ENCODE measurements at regions not wholly inside any gene's neighbourhood (a gene's known extent, or its start where the extent isn't known, plus 50 kb on each side); places are given as distances from the start of the nearest gene placed in this dataset.

DNA sequence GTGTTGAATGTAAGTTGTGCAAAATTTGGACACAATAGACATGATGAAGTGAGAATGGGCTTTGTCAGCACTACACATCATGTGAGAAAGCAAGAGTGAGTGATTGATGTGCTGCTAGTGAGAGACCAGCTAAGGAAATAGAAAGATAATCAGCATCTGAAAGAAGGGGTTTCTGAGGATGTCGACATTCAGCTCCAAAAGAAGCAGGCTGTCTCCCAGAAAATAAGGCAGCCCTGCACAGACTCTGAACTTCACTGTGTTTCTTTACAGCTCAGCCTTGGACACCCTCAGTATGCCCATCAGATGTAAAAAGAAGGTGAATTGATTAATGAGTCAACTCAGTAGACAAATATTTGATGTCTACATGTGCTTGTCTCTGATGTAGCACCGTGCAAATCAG lies 80.8 kb upstream of the ADCY2 start:
- POLR2A ChIA-PET, result no interaction called here
- H3K9me3 ChIP-seq (ENCODE audit: control insufficient read depth, insufficient read depth, low read length), result peaks cover 19% of the 10 kb centered on the region
- CTCF ChIA-PET, result no interaction called here
- H3K27me3 ChIP-seq (ENCODE audit: control insufficient read depth, insufficient read depth, low read length), result no peaks in the 10 kb centered on the region
- H3K4me3 ChIP-seq (ENCODE audit: low read depth, low read length), result no peak overlapping the region
- TF ChIP-seq, protein P1, sequence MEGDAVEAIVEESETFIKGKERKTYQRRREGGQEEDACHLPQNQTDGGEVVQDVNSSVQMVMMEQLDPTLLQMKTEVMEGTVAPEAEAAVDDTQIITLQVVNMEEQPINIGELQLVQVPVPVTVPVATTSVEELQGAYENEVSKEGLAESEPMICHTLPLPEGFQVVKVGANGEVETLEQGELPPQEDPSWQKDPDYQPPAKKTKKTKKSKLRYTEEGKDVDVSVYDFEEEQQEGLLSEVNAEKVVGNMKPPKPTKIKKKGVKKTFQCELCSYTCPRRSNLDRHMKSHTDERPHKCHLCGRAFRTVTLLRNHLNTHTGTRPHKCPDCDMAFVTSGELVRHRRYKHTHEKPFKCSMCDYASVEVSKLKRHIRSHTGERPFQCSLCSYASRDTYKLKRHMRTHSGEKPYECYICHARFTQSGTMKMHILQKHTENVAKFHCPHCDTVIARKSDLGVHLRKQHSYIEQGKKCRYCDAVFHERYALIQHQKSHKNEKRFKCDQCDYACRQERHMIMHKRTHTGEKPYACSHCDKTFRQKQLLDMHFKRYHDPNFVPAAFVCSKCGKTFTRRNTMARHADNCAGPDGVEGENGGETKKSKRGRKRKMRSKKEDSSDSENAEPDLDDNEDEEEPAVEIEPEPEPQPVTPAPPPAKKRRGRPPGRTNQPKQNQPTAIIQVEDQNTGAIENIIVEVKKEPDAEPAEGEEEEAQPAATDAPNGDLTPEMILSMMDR (IDR thresholded peaks at IDR 0.05; ENCODE audit: low read depth, low read length), result no peak
- no peak for DNase-seq (ENCODE audit: low read depth, low spot score)
- no peak overlapping the region for H3K27ac ChIP-seq (ENCODE audit: low read depth, low read length)

DNA sequence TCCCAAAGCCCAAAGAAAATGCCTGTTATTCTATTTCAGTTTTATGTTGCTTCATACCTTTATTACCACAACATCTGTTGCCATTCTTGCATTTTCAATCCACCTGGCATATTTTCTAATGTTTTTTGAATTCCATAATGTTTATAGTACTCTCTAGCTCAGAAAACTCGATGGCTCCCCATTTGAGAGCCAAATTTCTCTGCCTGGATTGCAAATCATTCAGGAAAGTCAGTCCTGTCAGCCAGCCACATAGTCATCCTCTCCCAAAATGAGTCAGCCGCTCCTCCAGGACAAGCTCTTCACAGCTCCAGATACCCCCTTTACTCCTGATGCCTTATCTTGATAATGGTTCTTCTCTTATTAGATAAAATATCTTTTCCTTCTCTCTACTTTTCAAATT lies 78.2 kb upstream of the ADCY2 start:
- DNase-seq (ENCODE audit: low read depth, low spot score), result no peak
- CTCF ChIA-PET, result no interaction called here
- TF ChIP-seq, protein P1 (IDR thresholded peaks at IDR 0.05; ENCODE audit: low read depth, low read length), result no peak

DNA sequence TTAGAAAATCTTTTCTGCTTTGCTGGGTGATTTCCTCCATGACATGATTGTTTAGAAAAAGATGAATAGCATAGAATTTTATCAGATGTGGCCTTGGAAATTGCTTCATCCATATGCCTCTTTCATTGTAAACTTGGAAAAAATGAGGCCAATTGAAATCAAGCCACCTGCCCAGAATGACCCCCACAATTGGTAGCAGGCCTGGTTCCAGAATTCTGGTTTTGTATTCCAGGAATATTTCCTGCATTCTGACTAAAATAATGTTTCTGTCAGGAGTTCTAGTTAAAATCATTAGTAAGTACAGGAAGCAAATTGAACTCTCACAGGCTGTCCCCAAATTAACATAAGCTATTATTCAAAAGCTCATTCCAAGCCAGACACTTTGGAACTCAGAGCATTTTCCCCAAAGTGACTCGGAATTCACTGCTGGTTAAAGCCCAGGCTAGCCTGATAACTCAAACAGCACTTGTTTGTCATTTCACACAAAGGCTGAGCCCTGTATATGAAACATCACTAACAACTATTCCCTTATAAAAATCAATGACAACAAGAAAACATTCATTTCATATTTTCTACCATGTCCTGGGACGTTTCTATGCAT lies 75.1 kb upstream of the ADCY2 start:
- H3K27ac ChIP-seq (ENCODE audit: low read depth, low read length), result no peak overlapping the region
- DNase-seq (ENCODE audit: low read depth, low spot score), result no peak
- H3K27me3 ChIP-seq (ENCODE audit: control insufficient read depth, insufficient read depth, low read length), result no peaks in the 10 kb centered on the region
- ChIA-PET POLR2A (no interaction called here), CTCF (no interaction called here)
- peaks cover 21% of the 10 kb centered on the region for H3K9me3 ChIP-seq (ENCODE audit: control insufficient read depth, insufficient read depth, low read length)
- H3K4me3 ChIP-seq (ENCODE audit: low read depth, low read length), result no peak overlapping the region
- TF ChIP-seq, protein P1 (IDR thresholded peaks at IDR 0.05; ENCODE audit: low read depth, low read length), result no peak

More for the DNA sequence above, 78.2 kb upstream of the ADCY2 start:
- H3K9me3 ChIP-seq (ENCODE audit: control insufficient read depth, insufficient read depth, low read length), result peaks cover 21% of the 10 kb centered on the region
- H3K27ac ChIP-seq (ENCODE audit: low read depth, low read length), result no peak overlapping the region
- no peaks in the 10 kb centered on the region for H3K27me3 ChIP-seq (ENCODE audit: control insufficient read depth, insufficient read depth, low read length)
- H3K4me3 ChIP-seq (ENCODE audit: low read depth, low read length), result no peak overlapping the region
- POLR2A ChIA-PET, result no interaction called here

DNA sequence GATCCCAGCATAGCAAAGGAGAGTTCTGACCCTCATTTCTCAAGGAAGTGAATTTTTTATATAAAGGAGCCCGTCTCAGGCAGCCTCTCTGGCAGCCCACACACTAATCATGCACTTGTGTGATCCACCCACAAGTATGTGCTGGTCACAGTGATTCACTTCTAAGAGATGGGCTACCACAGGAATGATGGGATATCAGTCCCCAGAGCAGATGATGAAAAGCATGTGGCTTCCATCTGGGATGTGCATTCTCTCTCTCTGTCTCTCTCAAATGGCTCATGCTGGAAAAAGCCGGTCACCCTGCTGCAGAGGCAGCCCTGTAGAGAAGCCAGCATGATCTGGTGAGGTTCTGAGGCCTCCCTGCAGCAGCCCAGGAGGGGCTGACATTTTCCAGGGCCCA lies 74.2 kb upstream of the ADCY2 start:
- TF ChIP-seq, protein P1 (IDR thresholded peaks at IDR 0.05; ENCODE audit: low read depth, low read length), result no peak

DNA sequence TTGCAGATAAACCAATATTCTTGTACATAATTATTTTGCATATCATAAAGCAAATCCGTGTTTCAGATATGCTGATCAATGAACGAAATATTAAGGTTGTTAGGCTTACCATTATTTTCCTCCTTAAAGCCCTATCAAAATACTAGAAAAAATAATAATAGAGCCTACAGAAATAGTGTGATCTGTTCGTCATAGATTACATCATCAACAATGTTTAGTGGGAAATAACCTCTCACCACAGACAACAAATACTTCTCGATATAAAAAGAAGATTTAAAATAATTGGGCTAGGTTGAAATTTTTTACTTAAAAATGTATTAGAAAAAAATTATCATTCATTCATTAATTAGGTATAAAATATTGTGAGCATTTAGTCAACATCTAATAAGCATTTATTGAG lies 71.0 kb upstream of the ADCY2 start:
- Histone ChIP-seq H3K4me3 (ENCODE audit: low read depth, low read length) (no peak overlapping the region), H3K27me3 (ENCODE audit: control insufficient read depth, insufficient read depth, low read length) (no peaks in the 10 kb centered on the region), H3K27ac (ENCODE audit: low read depth, low read length) (no peak overlapping the region), H3K9me3 (ENCODE audit: control insufficient read depth, insufficient read depth, low read length) (peaks cover 18% of the 10 kb centered on the region)
- no peak for DNase-seq (ENCODE audit: low read depth, low spot score)
- POLR2A ChIA-PET, result no interaction called here
- CTCF ChIA-PET, result no interaction called here
- TF ChIP-seq, protein P1 (IDR thresholded peaks at IDR 0.05; ENCODE audit: low read depth, low read length), result no peak

More for the DNA sequence above, 74.2 kb upstream of the ADCY2 start:
- Histone ChIP-seq H3K4me3 (ENCODE audit: low read depth, low read length) (no peak overlapping the region), H3K27ac (ENCODE audit: low read depth, low read length) (no peak overlapping the region), H3K27me3 (ENCODE audit: control insufficient read depth, insufficient read depth, low read length) (no peaks in the 10 kb centered on the region), H3K9me3 (ENCODE audit: control insufficient read depth, insufficient read depth, low read length) (peaks cover 18% of the 10 kb centered on the region)
- ChIA-PET CTCF (no interaction called here), POLR2A (no interaction called here)
- DNase-seq (ENCODE audit: low read depth, low spot score), result peak; percentile 39

Data from AG04450 (cell line).